Hepatocyte (in vitro differentiated cells): ENCODE measurements at regions not wholly inside any gene's neighbourhood (a gene's known extent, or its start where the extent isn't known, plus 50 kb on each side); places are given as distances from the start of the nearest gene placed in this dataset.
"Not testable (repeated sequence)": the region's sequence is repeated elsewhere in the genome, so short reads cannot be mapped to it uniquely, and the experiment has no call there.

Experiments used
- DNase-seq: peaks from one replicate; pipeline ENCODE4 v3.0.0-alpha.2; 2016; ENCODE audit warnings: low spot score
- H2AFZ ChIP-seq: fragments of 200-600 bp; sonication (generic); 2 replicates; pipeline ENCODE4 v1.6.0; 2016; ENCODE audit warnings: antibody characterized with exemption, mild to moderate bottlenecking
- H3K27ac ChIP-seq: fragments of 200-600 bp; sonication (generic); 2 replicates; pipeline ENCODE4 v1.5.1; 2016; ENCODE audit warnings: mild to moderate bottlenecking
- H3K27me3 ChIP-seq: fragments of 200-600 bp; sonication (generic); 2 replicates; pipeline ENCODE4 v1.6.1; 2016
- H3K36me3 ChIP-seq: fragments of 200-600 bp; sonication (generic); replicated peaks from 2 replicates; pipeline ENCODE4 v1.5.1; 2016; ENCODE audit warnings: low read depth; ENCODE audit not compliant: insufficient read depth
- H3K4me1 ChIP-seq: fragments of 200-600 bp; sonication (generic); 2 replicates; pipeline ENCODE4 v1.5.1; 2016; ENCODE audit warnings: mild to moderate bottlenecking, moderate library complexity; ENCODE audit not compliant: insufficient read depth
- H3K4me2 ChIP-seq: fragments of 200-600 bp; sonication (generic); 2 replicates; pipeline ENCODE4 v1.6.0; 2016
- H3K4me3 ChIP-seq: fragments of 200-600 bp; sonication (generic); 2 replicates; pipeline ENCODE4 v1.5.1; 2016; ENCODE audit warnings: mild to moderate bottlenecking
- H3K79me2 ChIP-seq: fragments of 200-600 bp; sonication (generic); 2 replicates; pipeline ENCODE4 v1.6.0; 2017; ENCODE audit warnings: mild to moderate bottlenecking
- H3K9me2 ChIP-seq: fragments of 200-600 bp; sonication (generic); replicated peaks from 2 replicates; pipeline ENCODE4 v1.6.0; 2017; ENCODE audit warnings: mild to moderate bottlenecking; ENCODE audit not compliant: insufficient read depth
- H3K9me3 ChIP-seq: fragments of 200-600 bp; sonication (generic); 2 replicates; pipeline ENCODE4 v1.5.1; 2016; ENCODE audit warnings: low read depth, mild to moderate bottlenecking
- H4K20me1 ChIP-seq: fragments of 200-600 bp; sonication (generic); 2 replicates; pipeline ENCODE4 v1.6.0; 2016; ENCODE audit warnings: mild to moderate bottlenecking; ENCODE audit not compliant: insufficient read depth, poor library complexity, severe bottlenecking
- EZH2 ChIP-seq: fragments of 200-600 bp; sonication (generic); IDR thresholded peaks from 2 replicates; pipeline ENCODE4 v1.6.1; 2016; ENCODE audit warnings: antibody characterized with exemption, mild to moderate bottlenecking, borderline replicate concordance
- EZH2phosphoT487 ChIP-seq: fragments of 200-600 bp; sonication (generic); IDR thresholded peaks from one replicate; pipeline ENCODE4 v1.6.1; 2018; ENCODE audit warnings: antibody characterized with exemption, mild to moderate bottlenecking, low read depth, moderate library complexity; ENCODE audit not compliant: unreplicated experiment, severe bottlenecking
- WGBS: methylation state at CpG from one replicate; pipeline ENCODE4 v1.1.6; 2016; ENCODE audit warnings: low lambda C conversion rate; ENCODE audit errors: missing lambda C conversion rate; 5-methylcytosine and 5-hydroxymethylcytosine counted together
- TF ChIP-seq, protein P1 (sequence below): fragments of 200-600 bp; sonication (generic); IDR thresholded peaks from 2 replicates; pipeline ENCODE4 v1.5.1; 2016; ENCODE audit warnings: antibody characterized with exemption, mild to moderate bottlenecking; ENCODE audit not compliant: poor library complexity

DNA sequence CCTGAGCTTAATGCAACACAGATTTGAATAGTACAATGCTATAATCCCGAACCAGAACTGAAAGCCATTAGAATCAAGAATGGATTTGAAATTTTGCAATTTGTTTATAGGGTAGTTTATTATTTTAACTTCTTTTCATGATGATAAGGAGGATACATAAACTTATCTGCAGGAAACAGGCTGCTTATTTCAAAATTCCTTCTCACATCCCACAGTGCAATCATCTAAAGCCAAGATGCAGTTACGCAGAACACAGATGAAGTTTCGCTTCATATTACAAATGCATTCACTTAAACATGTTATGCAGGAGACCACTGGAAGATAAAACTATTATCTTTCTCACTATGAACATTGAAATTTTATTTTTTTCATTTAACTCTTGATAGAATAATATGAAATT lies 1019.6 kb downstream of the PLA2G4A start:
- H3K36me3 ChIP-seq, result no peaks in the 10 kb centered on the region
- H3K9me2 ChIP-seq, result no peaks in the 10 kb centered on the region
- H3K27me3 ChIP-seq, result no peaks in the 10 kb centered on the region
- H2AFZ ChIP-seq, result no peak overlapping the region
- WGBS, result 57% methylated on average over 3 of the region's 3 CpGs
- DNase-seq, result no peak
- H3K4me2 ChIP-seq, result no peak overlapping the region
- peaks cover 9% of the 10 kb centered on the region for H3K4me1 ChIP-seq
- TF ChIP-seq EZH2 (no peak), EZH2phosphoT487 (no peak)
- TF ChIP-seq, protein P1, sequence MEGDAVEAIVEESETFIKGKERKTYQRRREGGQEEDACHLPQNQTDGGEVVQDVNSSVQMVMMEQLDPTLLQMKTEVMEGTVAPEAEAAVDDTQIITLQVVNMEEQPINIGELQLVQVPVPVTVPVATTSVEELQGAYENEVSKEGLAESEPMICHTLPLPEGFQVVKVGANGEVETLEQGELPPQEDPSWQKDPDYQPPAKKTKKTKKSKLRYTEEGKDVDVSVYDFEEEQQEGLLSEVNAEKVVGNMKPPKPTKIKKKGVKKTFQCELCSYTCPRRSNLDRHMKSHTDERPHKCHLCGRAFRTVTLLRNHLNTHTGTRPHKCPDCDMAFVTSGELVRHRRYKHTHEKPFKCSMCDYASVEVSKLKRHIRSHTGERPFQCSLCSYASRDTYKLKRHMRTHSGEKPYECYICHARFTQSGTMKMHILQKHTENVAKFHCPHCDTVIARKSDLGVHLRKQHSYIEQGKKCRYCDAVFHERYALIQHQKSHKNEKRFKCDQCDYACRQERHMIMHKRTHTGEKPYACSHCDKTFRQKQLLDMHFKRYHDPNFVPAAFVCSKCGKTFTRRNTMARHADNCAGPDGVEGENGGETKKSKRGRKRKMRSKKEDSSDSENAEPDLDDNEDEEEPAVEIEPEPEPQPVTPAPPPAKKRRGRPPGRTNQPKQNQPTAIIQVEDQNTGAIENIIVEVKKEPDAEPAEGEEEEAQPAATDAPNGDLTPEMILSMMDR, result no peak
- no peaks in the 10 kb centered on the region for H3K79me2 ChIP-seq
- H3K27ac ChIP-seq, result no peak overlapping the region
- H3K4me3 ChIP-seq, result no peak overlapping the region
- H4K20me1 ChIP-seq, result no peaks in the 10 kb centered on the region
- no peaks in the 10 kb centered on the region for H3K9me3 ChIP-seq

DNA sequence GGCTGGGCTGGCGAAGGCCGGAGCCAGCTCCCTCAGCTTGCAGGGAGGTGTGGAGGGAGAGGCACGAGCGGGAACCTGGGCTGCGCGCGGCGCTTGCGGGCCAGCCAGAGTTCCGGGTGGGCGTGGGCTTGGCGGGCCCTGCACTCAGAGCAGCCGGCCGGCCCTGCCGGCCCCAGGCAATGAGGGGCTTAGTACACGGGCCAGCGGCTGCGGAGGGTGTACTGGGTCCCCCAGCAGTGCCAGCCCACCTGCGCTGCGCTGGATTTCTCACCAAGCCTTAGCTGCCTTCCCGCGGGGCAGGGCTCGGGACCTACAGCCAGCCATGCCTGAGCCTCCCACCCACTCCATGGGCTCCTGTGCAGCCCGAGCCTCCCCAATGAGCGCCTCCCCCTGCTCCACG lies 1021.4 kb downstream of the PLA2G4A start:
- not testable (repeated sequence) for H3K9me2 ChIP-seq, H3K4me1 ChIP-seq, H3K27me3 ChIP-seq, H3K27ac ChIP-seq, H4K20me1 ChIP-seq, H3K4me3 ChIP-seq, H2AFZ ChIP-seq, H3K4me2 ChIP-seq, DNase-seq, H3K36me3 ChIP-seq, H3K9me3 ChIP-seq, H3K79me2 ChIP-seq
- WGBS, result 98% methylated on average over 26 of the region's 26 CpGs

DNA sequence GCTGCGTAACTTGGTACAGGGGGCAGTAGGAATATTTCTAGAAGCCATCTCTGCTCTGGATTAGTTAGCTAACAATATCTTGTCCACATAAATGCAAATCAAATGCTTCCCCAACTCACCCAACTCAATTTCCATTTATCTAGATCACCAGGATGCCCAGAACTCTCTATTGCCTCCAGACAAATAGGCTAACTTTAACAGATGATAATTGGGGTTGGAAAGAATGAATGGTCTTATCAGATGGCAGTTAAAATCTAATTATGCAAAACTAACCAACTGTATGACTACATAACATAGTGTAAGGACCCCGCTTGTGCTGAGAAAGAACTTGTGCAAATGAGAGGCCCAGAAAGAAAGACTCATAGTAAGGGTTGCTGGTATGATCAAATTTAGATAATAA lies 1024.8 kb downstream of the PLA2G4A start:
- Histone ChIP-seq H3K27ac (no peak overlapping the region), H2AFZ (no peak overlapping the region), H3K4me2 (no peak overlapping the region), H3K27me3 (no peaks in the 10 kb centered on the region), H3K9me3 (no peaks in the 10 kb centered on the region), H3K79me2 (no peaks in the 10 kb centered on the region), H3K4me1 (peaks cover 7% of the 10 kb centered on the region), H3K36me3 (no peaks in the 10 kb centered on the region), H3K9me2 (no peaks in the 10 kb centered on the region), H4K20me1 (no peaks in the 10 kb centered on the region), H3K4me3 (no peak overlapping the region)
- TF ChIP-seq EZH2phosphoT487 (no peak), EZH2 (no peak)
- TF ChIP-seq, protein P1, result no peak
- 100% methylated on average over 2 of the region's 2 CpGs for WGBS
- DNase-seq, result no peak

DNA sequence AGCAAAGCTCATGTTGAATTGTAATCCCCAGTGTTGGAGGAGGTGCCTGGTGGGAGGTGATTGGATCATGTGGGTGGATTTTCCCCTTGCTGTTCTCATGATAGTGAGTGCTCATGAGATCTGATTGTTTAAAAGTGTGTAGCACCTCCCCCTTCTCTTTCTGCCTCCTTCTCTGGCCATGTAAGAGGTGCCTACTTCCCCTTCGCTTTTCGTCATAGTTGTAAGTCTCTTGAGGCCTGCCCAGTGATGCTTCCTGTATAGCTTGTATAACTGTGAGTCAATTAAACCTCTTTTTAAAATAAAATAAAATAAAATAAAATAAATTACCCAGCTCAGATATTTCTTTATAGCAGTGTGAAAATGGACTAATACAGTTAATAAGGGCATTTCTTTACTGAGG lies 1025.7 kb downstream of the PLA2G4A start:
- Histone ChIP-seq H3K4me3 (no peak overlapping the region), H3K79me2 (no peaks in the 10 kb centered on the region), H3K27ac (no peak overlapping the region), H3K36me3 (no peaks in the 10 kb centered on the region), H3K4me2 (no peak overlapping the region), H2AFZ (no peak overlapping the region), H3K4me1 (no peaks in the 10 kb centered on the region), H3K9me2 (no peaks in the 10 kb centered on the region), H3K9me3 (no peaks in the 10 kb centered on the region), H4K20me1 (no peaks in the 10 kb centered on the region), H3K27me3 (no peaks in the 10 kb centered on the region)
- WGBS, result 92% methylated on average over 2 of the region's 2 CpGs
- no peak for DNase-seq
- TF ChIP-seq, protein P1, result no peak
